Naive thymus-derived CD8-positive, alpha-beta T cell (primary cell): ENCODE measurements at regions not wholly inside any gene's neighbourhood (a gene's known extent, or its start where the extent isn't known, plus 50 kb on each side); places are given as distances from the start of the nearest gene placed in this dataset.

Source experiments
- ATAC-seq, 2 donors: fragments of 150-1000 bp; cut with Tn5 transposase in 1 of 2; sonication (Bioruptor Pico), chemical (Tn5 transposase) in 1 of 2; 1 replicate in 1 of 2; 2 replicates in 1 of 2; pipeline ENCODE4 v1.10.0; 2021; ENCODE audit warnings: mild to moderate bottlenecking in 2 of 2, moderate library complexity in 2 of 2
- POLR2A ChIA-PET: fragments of 350-600 bp; sonication (Branson Sonifier 250); formaldehyde crosslinking; loops from one replicate; lab custom pipeline; 2021; ENCODE audit warnings: antibody characterized with exemption; lab: Charles Lee
- DNase-seq, 10 donors: peaks; one replicate each; pipeline versions ENCODE4 v3.0.0 to v3.0.0-alpha.2; 2020 to 2022
- H3K27ac Mint-ChIP-seq, 10 donors: one replicate each; pipeline ENCODE4 v1.8.0; 2020 to 2022; ENCODE audit warnings: mild to moderate bottlenecking in 10 of 10, mixed read lengths in 10 of 10, moderate library complexity in 4 of 10, inconsistent platforms in 1 of 10
- H3K27me3 Mint-ChIP-seq, 5 donors: one replicate each; pipeline ENCODE4 v1.8.0; 2021 to 2022; ENCODE audit warnings: mixed read lengths in 5 of 5
- H3K36me3 Mint-ChIP-seq, 3 donors: one replicate each; pipeline ENCODE4 v1.8.0; 2020 to 2022; ENCODE audit warnings: mixed read lengths in 3 of 3, mild to moderate bottlenecking in 2 of 3, inconsistent platforms in 1 of 3
- H3K4me1 Mint-ChIP-seq, 4 donors: one replicate each; pipeline ENCODE4 v1.8.0; 2021 to 2022; ENCODE audit warnings: mixed read lengths in 4 of 4
- H3K4me3 Mint-ChIP-seq, 10 donors: one replicate each; pipeline ENCODE4 v1.8.0; 2020 to 2022; ENCODE audit warnings: mild to moderate bottlenecking in 10 of 10, mixed read lengths in 10 of 10, moderate library complexity in 6 of 10, inconsistent platforms in 1 of 10
- H3K9me3 Mint-ChIP-seq, 9 donors: one replicate each; pipeline ENCODE4 v1.8.0; 2020 to 2022; ENCODE audit warnings: mixed read lengths in 9 of 9, mild to moderate bottlenecking in 3 of 9, inconsistent platforms in 1 of 9, moderate library complexity in 1 of 9

GRCh38 chr6:80550281-80550680 lies 443.8 kb downstream of the BCKDHB start:
- H3K27me3 Mint-ChIP-seq: peaks cover 0 to 3% (median 0%) of the 10 kb centered on the region in 5 donors
- H3K4me1 Mint-ChIP-seq: no peaks in the 10 kb centered on the region
- no peak for DNase-seq
- no peak for ATAC-seq
- POLR2A ChIA-PET: no interaction called here
- H3K36me3 Mint-ChIP-seq: no peaks in the 10 kb centered on the region
- H3K9me3 Mint-ChIP-seq: no peaks in the 10 kb centered on the region
- H3K4me3 Mint-ChIP-seq: no peak overlapping the region
- no peak overlapping the region for H3K27ac Mint-ChIP-seq

- no peak overlapping the region for H3K27ac Mint-ChIP-seq
- POLR2A ChIA-PET: no interaction called here
- no peak overlapping the region for H3K4me3 Mint-ChIP-seq
- no peaks in the 10 kb centered on the region for H3K9me3 Mint-ChIP-seq
- peaks cover 0 to 11% (median 0%) of the 10 kb centered on the region in 5 donors for H3K27me3 Mint-ChIP-seq
- DNase-seq: no peak
- no peaks in the 10 kb centered on the region for H3K4me1 Mint-ChIP-seq
- no peaks in the 10 kb centered on the region for H3K36me3 Mint-ChIP-seq
- ATAC-seq: no peak
Measured at GRCh38 chr6:80548532-80548931, 442.1 kb downstream of the BCKDHB start.

- H3K27me3 Mint-ChIP-seq: peaks cover 0 to 13% (median 0%) of the 10 kb centered on the region in 5 donors
- H3K9me3 Mint-ChIP-seq: no peaks in the 10 kb centered on the region
- ATAC-seq (no peak), DNase-seq (no peak)
- no peaks in the 10 kb centered on the region for H3K4me1 Mint-ChIP-seq
- H3K27ac Mint-ChIP-seq: no peak overlapping the region
- POLR2A ChIA-PET: no interaction called here
- H3K36me3 Mint-ChIP-seq: no peaks in the 10 kb centered on the region
- no peak overlapping the region for H3K4me3 Mint-ChIP-seq
Measured at GRCh38 chr6:80547827-80548226, 441.4 kb downstream of the BCKDHB start.

GRCh38 chr6:80544976-80545722 lies 438.7 kb downstream of the BCKDHB start:
- Mint-ChIP-seq H3K36me3 (no peaks in the 10 kb centered on the region), H3K27me3 (peaks cover 4 to 27% (median 6%) of the 10 kb centered on the region in 5 donors), H3K4me3 (no peak overlapping the region), H3K4me1 (no peaks in the 10 kb centered on the region), H3K27ac (no peak overlapping the region), H3K9me3 (peaks cover 0 to 4% (median 0%) of the 10 kb centered on the region in 9 donors)
- ATAC-seq (no peak), DNase-seq (no peak)
- POLR2A ChIA-PET: no interaction called here

GRCh38 chr6:80544555-80544954 lies 438.1 kb downstream of the BCKDHB start:
- H3K4me3 Mint-ChIP-seq: no peak overlapping the region
- no peak for ATAC-seq

GRCh38 chr6:80543598-80544222 lies 437.2 kb downstream of the BCKDHB start:
- Mint-ChIP-seq H3K36me3 (no peaks in the 10 kb centered on the region), H3K27me3 (peaks cover 4 to 32% (median 6%) of the 10 kb centered on the region in 5 donors), H3K4me3 (no peak overlapping the region), H3K4me1 (no peaks in the 10 kb centered on the region), H3K9me3 (peaks cover 0 to 4% (median 0%) of the 10 kb centered on the region in 9 donors), H3K27ac (no peak overlapping the region)
- DNase-seq (no peak), ATAC-seq (no peak)
- POLR2A ChIA-PET: no interaction called here

More at GRCh38 chr6:80544555-80544954, 438.1 kb downstream of the BCKDHB start:
- DNase-seq: no peak
- no peaks in the 10 kb centered on the region for H3K36me3 Mint-ChIP-seq
- no peaks in the 10 kb centered on the region for H3K4me1 Mint-ChIP-seq
- POLR2A ChIA-PET: no interaction called here
- peaks cover 4 to 32% (median 8%) of the 10 kb centered on the region in 5 donors for H3K27me3 Mint-ChIP-seq
- H3K9me3 Mint-ChIP-seq: peaks cover 0 to 4% (median 0%) of the 10 kb centered on the region in 9 donors
- H3K27ac Mint-ChIP-seq: no peak overlapping the region

GRCh38 chr6:80543151-80543550 lies 436.7 kb downstream of the BCKDHB start:
- Mint-ChIP-seq H3K9me3 (peaks cover 0 to 4% (median 0%) of the 10 kb centered on the region in 9 donors), H3K36me3 (no peaks in the 10 kb centered on the region), H3K4me1 (no peaks in the 10 kb centered on the region), H3K27me3 (peaks cover 4 to 32% (median 6%) of the 10 kb centered on the region in 5 donors), H3K27ac (no peak overlapping the region), H3K4me3 (no peak overlapping the region)
- ATAC-seq: no peak
- no peak for DNase-seq
- POLR2A ChIA-PET: no interaction called here

GRCh38 chr6:80541886-80542285 lies 435.4 kb downstream of the BCKDHB start:
- POLR2A ChIA-PET: no interaction called here
- Mint-ChIP-seq H3K27ac (no peak overlapping the region), H3K27me3 (peaks cover 4 to 29% (median 6%) of the 10 kb centered on the region in 5 donors), H3K9me3 (peaks cover 0 to 4% (median 0%) of the 10 kb centered on the region in 9 donors), H3K4me1 (no peaks in the 10 kb centered on the region), H3K4me3 (no peak overlapping the region), H3K36me3 (no peaks in the 10 kb centered on the region)
- DNase-seq (no peak), ATAC-seq (no peak)

- no peaks in the 10 kb centered on the region for H3K4me1 Mint-ChIP-seq
- peaks cover 4 to 29% (median 6%) of the 10 kb centered on the region in 5 donors for H3K27me3 Mint-ChIP-seq
- no peaks in the 10 kb centered on the region for H3K36me3 Mint-ChIP-seq
- H3K9me3 Mint-ChIP-seq: peaks cover 0 to 4% (median 0%) of the 10 kb centered on the region in 9 donors
- POLR2A ChIA-PET: no interaction called here
- DNase-seq (no peak), ATAC-seq (no peak)
- H3K4me3 Mint-ChIP-seq: no peak overlapping the region
- H3K27ac Mint-ChIP-seq: no peak overlapping the region
Measured at GRCh38 chr6:80541181-80541580, 434.7 kb downstream of the BCKDHB start.

GRCh38 chr6:80540700-80541099 lies 434.2 kb downstream of the BCKDHB start:
- H3K36me3 Mint-ChIP-seq: no peaks in the 10 kb centered on the region
- DNase-seq (no peak), ATAC-seq (no peak)
- H3K4me3 Mint-ChIP-seq: no peak overlapping the region
- POLR2A ChIA-PET: no interaction called here
- no peak overlapping the region for H3K27ac Mint-ChIP-seq
- H3K9me3 Mint-ChIP-seq: peaks cover 0 to 5% (median 0%) of the 10 kb centered on the region in 9 donors
- no peaks in the 10 kb centered on the region for H3K4me1 Mint-ChIP-seq
- H3K27me3 Mint-ChIP-seq: peaks cover 4 to 29% (median 6%) of the 10 kb centered on the region in 5 donors

- H3K27ac Mint-ChIP-seq: no peak overlapping the region
Measured at GRCh38 chr6:80537118-80537972, 430.9 kb downstream of the BCKDHB start.

GRCh38 chr6:80535914-80536565 lies 429.6 kb downstream of the BCKDHB start:
- Mint-ChIP-seq H3K4me1 (no peaks in the 10 kb centered on the region), H3K9me3 (peaks cover 0 to 4% (median 0%) of the 10 kb centered on the region in 9 donors), H3K27me3 (peaks cover 0 to 9% (median 5%) of the 10 kb centered on the region in 5 donors), H3K4me3 (no peak overlapping the region), H3K36me3 (no peaks in the 10 kb centered on the region), H3K27ac (peak overlapping the region in 1 of 10 donors; percentile 31)
- POLR2A ChIA-PET: no interaction called here
- DNase-seq: no peak
- no peak for ATAC-seq

More at GRCh38 chr6:80537118-80537972, 430.9 kb downstream of the BCKDHB start:
- Mint-ChIP-seq H3K36me3 (no peaks in the 10 kb centered on the region), H3K4me1 (no peaks in the 10 kb centered on the region), H3K4me3 (no peak overlapping the region), H3K27me3 (peaks cover 4 to 20% (median 8%) of the 10 kb centered on the region in 5 donors), H3K9me3 (peaks cover 0 to 7% (median 2%) of the 10 kb centered on the region in 9 donors)
- ATAC-seq (no peak), DNase-seq (no peak)
- POLR2A ChIA-PET: no interaction called here
